Gastrocnemius medialis (tissue), 4 donors: ENCODE measurements at regions not wholly inside any gene's neighbourhood (a gene's known extent, or its start where the extent isn't known, plus 50 kb on each side); places are given as distances from the start of the nearest gene placed in this dataset.

ENCODE experiments used
- ATAC-seq, 2 donors: fragments of 150-250 bp; one replicate each; pipeline ENCODE4 v1.9.1; 2016
- DNase-seq, 2 donors: peaks; one replicate each; pipeline ENCODE4 v3.0.0-alpha.2; 2019
- H3K27ac ChIP-seq, 4 donors: fragments of 200-600 bp; sonication (generic); 1 replicate in 1 of 4; 2 replicates in 3 of 4; pipeline ENCODE4 v1.5.1; 2016 to 2018; ENCODE audit warnings: mild to moderate bottlenecking in 2 of 4, moderate library complexity in 1 of 4
- H3K27me3 ChIP-seq, 3 donors: fragments of 200-600 bp; sonication (generic) in 2 of 3; 1 replicate in 1 of 3; 2 replicates in 2 of 3; pipeline versions ENCODE4 v1.5.1 to v1.6.0; 2016 to 2019; ENCODE audit warnings: mild to moderate bottlenecking in 1 of 3, moderate library complexity in 1 of 3
- H3K36me3 ChIP-seq, 2 donors: fragments of 200-600 bp; sonication (generic) in 1 of 2; one replicate each; pipeline ENCODE4 v1.5.1; 2017 to 2018
- H3K4me1 ChIP-seq, 2 donors: fragments of 200-600 bp; sonication (generic) in 1 of 2; one replicate each; pipeline ENCODE4 v1.5.1; 2016 to 2017; ENCODE audit warnings: mild to moderate bottlenecking in 2 of 2
- H3K4me3 ChIP-seq, 4 donors: fragments of 200-600 bp; sonication (generic) in 3 of 4; 1 replicate in 1 of 4; 2 replicates in 3 of 4; pipeline ENCODE4 v1.5.1; 2016 to 2019; ENCODE audit warnings: mild to moderate bottlenecking in 2 of 4
- H3K9me3 ChIP-seq, 3 donors: fragments of 200-600 bp; sonication (generic) in 2 of 3; 1 replicate in 1 of 3; 2 replicates in 2 of 3; pipeline ENCODE4 v1.5.1; 2016 to 2019
- POLR2A ChIP-seq, 2 donors: fragments of 450-650 bp; IDR thresholded peaks; one replicate each; pipeline ENCODE4 v1.6.1; 2017; ENCODE audit warnings: antibody characterized with exemption in 2 of 2, mild to moderate bottlenecking in 2 of 2, moderate library complexity in 2 of 2
- in situ Hi-C, 4 donors: fragments of 200-750 bp; cut with MboI; loops; one replicate each; pipeline versions ENCODE4 v1.15.0 to v1.8.0; 2017; ENCODE audit warnings: low sequenced_read_pairs in 4 of 4
- intact Hi-C: fragments of 100-400 bp; cut with DNase I; formaldehyde crosslinking; loops from one replicate; pipeline ENCODE4 v1.15.1; 2023; ENCODE audit warnings: low total_unique reads
- TF ChIP-seq, protein P1 (sequence below), 5 experiments: fragments of 450-650 bp in 3 of 5; fragments of 200-600 bp in 2 of 5; sonication (generic) in 2 of 5; IDR thresholded peaks in 4 of 5; conservative IDR thresholded peaks in 1 of 5; 1 replicate in 4 of 5; 2 replicates in 1 of 5; pipeline ENCODE4 v1.5.1; 2016 to 2019; ENCODE audit warnings: antibody characterized with exemption in 5 of 5, mild to moderate bottlenecking in 3 of 5, moderate library complexity in 3 of 5

DNA sequence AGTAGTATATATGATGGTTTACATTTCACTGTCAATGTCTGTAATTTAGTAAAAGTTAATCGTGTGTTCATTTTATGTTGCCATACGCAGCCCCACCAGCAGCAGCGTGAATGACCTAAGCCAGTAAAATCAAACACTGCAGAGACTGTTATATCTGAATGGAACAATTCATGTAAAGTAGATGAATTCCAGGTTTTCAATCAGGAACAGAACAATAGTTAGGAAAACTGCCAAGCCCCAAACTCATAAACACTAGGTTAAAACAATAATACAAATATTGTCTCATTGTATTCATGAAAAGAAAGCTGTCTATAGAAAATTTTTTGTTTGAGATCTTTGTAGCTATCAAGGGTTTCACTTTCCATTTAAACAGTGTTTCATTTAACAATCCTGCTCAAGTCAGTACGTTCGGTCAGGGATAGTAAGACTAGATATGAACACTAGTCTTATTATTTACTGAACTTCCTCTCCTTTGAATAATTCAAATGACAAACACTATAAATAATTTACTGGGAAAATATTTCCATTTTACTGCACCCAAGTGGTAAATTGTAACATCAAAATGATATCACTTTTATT, 256.8 kb upstream of the FLRT2 start:
- no peak for DNase-seq
- Histone ChIP-seq H3K27me3 (no peaks in the 10 kb centered on the region), H3K27ac (no peak overlapping the region), H3K4me1 (no peaks in the 10 kb centered on the region), H3K4me3 (peak overlapping the region in 1 of 4 donors; percentile 3), H3K36me3 (no peaks in the 10 kb centered on the region), H3K9me3 (no peaks in the 10 kb centered on the region)
- ATAC-seq = no peak
- in situ Hi-C loops (no loop called here), intact Hi-C loops (no loop called here)
- TF ChIP-seq, protein P1, sequence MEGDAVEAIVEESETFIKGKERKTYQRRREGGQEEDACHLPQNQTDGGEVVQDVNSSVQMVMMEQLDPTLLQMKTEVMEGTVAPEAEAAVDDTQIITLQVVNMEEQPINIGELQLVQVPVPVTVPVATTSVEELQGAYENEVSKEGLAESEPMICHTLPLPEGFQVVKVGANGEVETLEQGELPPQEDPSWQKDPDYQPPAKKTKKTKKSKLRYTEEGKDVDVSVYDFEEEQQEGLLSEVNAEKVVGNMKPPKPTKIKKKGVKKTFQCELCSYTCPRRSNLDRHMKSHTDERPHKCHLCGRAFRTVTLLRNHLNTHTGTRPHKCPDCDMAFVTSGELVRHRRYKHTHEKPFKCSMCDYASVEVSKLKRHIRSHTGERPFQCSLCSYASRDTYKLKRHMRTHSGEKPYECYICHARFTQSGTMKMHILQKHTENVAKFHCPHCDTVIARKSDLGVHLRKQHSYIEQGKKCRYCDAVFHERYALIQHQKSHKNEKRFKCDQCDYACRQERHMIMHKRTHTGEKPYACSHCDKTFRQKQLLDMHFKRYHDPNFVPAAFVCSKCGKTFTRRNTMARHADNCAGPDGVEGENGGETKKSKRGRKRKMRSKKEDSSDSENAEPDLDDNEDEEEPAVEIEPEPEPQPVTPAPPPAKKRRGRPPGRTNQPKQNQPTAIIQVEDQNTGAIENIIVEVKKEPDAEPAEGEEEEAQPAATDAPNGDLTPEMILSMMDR (IDR thresholded peaks at IDR 0.05 in 4 of 5, conservative IDR thresholded peaks at IDR 0.05 in 1 of 5) = no peak

DNA sequence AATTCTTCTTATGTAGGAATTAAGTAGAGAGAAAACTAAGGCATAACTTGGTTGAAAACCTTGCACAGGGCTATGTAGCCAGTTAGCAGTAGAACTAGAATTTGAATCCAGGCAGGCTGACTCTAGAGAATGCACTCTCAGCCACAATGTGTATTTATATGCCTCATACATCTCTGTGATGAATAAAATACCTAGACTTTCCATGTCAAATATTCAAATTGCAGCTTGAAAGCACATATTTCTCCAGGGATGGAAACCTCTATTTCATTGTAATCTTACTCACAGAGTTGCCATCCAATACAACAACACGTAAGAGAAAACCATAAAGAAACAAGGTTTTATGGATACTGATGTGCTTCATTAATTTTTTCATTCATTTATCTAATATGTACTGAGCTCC, 256.0 kb upstream of the FLRT2 start:
- no peak for TF ChIP-seq POLR2A (IDR thresholded peaks at IDR 0.05)
- TF ChIP-seq, protein P1 (IDR thresholded peaks at IDR 0.05 in 4 of 5, conservative IDR thresholded peaks at IDR 0.05 in 1 of 5) = no peak
- H3K36me3 ChIP-seq = no peaks in the 10 kb centered on the region
- in situ Hi-C loops (no loop called here), intact Hi-C loops (no loop called here)
- H3K4me3 ChIP-seq = no peak overlapping the region
- no peak for DNase-seq
- no peak for ATAC-seq
- no peaks in the 10 kb centered on the region for H3K4me1 ChIP-seq
- H3K27ac ChIP-seq = no peak overlapping the region
- H3K9me3 ChIP-seq = no peaks in the 10 kb centered on the region
- H3K27me3 ChIP-seq = no peaks in the 10 kb centered on the region

DNA sequence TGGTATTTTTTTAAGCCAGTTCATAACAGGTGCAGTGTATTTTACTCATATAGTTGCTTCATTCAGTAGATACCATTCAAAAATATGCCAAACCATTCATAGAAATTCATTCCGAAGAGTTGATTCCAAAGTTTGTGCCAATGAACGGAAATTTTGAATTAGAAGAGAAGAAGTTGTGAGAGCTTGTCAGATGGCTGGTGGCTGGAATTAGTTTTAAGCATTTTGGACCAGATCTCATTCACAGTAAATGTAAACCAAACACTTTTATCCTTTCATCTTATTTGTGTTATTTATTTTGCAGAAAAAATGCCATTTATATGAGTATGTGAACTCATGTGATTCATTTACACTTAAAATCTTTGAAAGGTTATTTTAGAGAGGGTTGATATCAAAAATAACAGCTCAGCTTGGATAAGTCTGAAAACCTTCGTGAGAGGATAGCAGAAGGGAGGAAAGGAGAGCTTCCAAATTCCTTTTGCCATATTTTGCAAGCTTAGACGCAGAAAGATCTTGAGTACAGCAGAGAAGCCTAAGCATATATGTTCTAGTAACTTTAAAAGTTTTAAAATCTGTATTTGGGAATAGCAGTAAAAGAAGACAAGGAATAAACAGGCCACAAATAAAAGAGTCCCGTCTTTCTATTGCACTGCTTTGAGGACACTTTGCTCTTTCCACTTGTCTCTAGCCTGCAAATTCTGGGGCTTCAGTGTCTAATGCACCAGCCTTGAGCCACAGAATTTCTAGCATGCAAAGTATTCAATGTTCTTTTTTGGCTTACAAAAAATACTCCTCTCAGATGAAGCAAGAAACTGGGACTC, 253.6 kb upstream of the FLRT2 start:
- no peak for DNase-seq
- H3K27ac ChIP-seq = no peak overlapping the region
- intact Hi-C loops = no loop called here
- in situ Hi-C loops = no loop called here
- no peaks in the 10 kb centered on the region for H3K9me3 ChIP-seq
- no peak overlapping the region for H3K4me3 ChIP-seq
- no peaks in the 10 kb centered on the region for H3K4me1 ChIP-seq
- H3K27me3 ChIP-seq = no peaks in the 10 kb centered on the region
- no peak for ATAC-seq
- TF ChIP-seq POLR2A (IDR thresholded peaks at IDR 0.05) = no peak
- TF ChIP-seq, protein P1 (IDR thresholded peaks at IDR 0.05 in 4 of 5, conservative IDR thresholded peaks at IDR 0.05 in 1 of 5) = no peak
- H3K36me3 ChIP-seq = no peaks in the 10 kb centered on the region

DNA sequence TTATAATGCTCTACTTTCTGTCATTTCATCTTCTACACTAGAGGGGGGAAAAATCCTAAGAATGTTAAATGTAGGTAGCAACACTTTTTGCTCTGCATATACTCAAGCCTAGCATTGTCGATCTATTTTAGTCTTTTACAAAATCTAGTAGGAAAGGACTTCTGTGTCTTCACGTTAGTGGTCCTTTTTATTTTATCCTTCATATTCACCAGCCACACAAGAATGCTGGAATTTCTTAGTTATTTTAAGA, 253.0 kb upstream of the FLRT2 start:
- no peak overlapping the region for H3K27ac ChIP-seq
- intact Hi-C loops (no loop called here), in situ Hi-C loops (no loop called here)
- no peak for DNase-seq
- no peaks in the 10 kb centered on the region for H3K27me3 ChIP-seq
- H3K36me3 ChIP-seq = no peaks in the 10 kb centered on the region
- ATAC-seq = no peak
- no peak overlapping the region for H3K4me3 ChIP-seq
- H3K9me3 ChIP-seq = no peaks in the 10 kb centered on the region
- TF ChIP-seq, protein P1 (IDR thresholded peaks at IDR 0.05 in 4 of 5, conservative IDR thresholded peaks at IDR 0.05 in 1 of 5) = no peak
- no peak for TF ChIP-seq POLR2A (IDR thresholded peaks at IDR 0.05)
- H3K4me1 ChIP-seq = no peaks in the 10 kb centered on the region

DNA sequence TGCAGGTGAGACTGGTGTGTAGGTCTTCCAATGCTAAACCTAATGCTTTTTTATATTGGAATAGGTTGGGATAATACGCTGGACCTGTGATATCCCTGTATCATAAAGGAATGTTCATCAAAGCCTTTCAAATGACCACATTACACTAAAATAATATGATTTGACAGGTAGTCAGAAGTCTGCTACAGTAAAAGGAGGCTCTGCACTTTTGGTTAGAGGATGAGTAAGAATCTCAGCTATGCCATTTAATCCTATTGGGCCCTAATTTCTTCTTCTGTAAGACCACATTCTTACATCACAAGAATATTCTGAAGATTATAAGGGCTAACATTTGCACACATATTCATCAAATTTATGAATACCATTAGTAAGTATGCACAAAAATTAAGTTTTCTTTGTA, 250.5 kb upstream of the FLRT2 start:
- DNase-seq (no peak), ATAC-seq (no peak)
- intact Hi-C loops (no loop called here), in situ Hi-C loops (no loop called here)
- H3K9me3 ChIP-seq = no peaks in the 10 kb centered on the region
- H3K27me3 ChIP-seq = no peaks in the 10 kb centered on the region
- no peaks in the 10 kb centered on the region for H3K4me1 ChIP-seq
- H3K36me3 ChIP-seq = no peaks in the 10 kb centered on the region
- TF ChIP-seq POLR2A (IDR thresholded peaks at IDR 0.05) = no peak
- TF ChIP-seq, protein P1 (IDR thresholded peaks at IDR 0.05 in 4 of 5, conservative IDR thresholded peaks at IDR 0.05 in 1 of 5) = no peak
- no peak overlapping the region for H3K27ac ChIP-seq
- no peak overlapping the region for H3K4me3 ChIP-seq
